CD4-positive, alpha-beta T cell treated with Interleukin-12 subunit alpha and Interleukin-12 subunit beta, for 1 hour (primary cell): ENCODE measurements at regions not wholly inside any gene's neighbourhood (a gene's known extent, or its start where the extent isn't known, plus 50 kb on each side); places are given as distances from the start of the nearest gene placed in this dataset.
"Not testable (repeated sequence)": the region's sequence is repeated elsewhere in the genome, so short reads cannot be mapped to it uniquely, and the experiment has no call there.

Source experiments
- DNase-seq: peaks from one replicate; pipeline ENCODE4 v3.0.0-alpha.2; 2020

- DNase-seq: no peak
Measured at GRCh38 chr4:138656990-138657389, 358.6 kb upstream of the NOCT start.

GRCh38 chr4:138655985-138656384 is 359.6 kb upstream of the NOCT start:
- no peak for DNase-seq

- DNase-seq: no peak
Measured at GRCh38 chr4:138655286-138655685, 360.3 kb upstream of the NOCT start.

GRCh38 chr4:138650929-138651448 is 364.6 kb upstream of the NOCT start:
- DNase-seq: no peak

- no peak for DNase-seq
Measured at GRCh38 chr4:138650495-138650894, 365.1 kb upstream of the NOCT start.

- DNase-seq: no peak
Measured at GRCh38 chr4:138647433-138647832, 368.1 kb upstream of the NOCT start.

- no peak for DNase-seq
Measured at GRCh38 chr4:138646383-138646782, 369.2 kb upstream of the NOCT start.

GRCh38 chr4:138645289-138645688 is 370.3 kb upstream of the NOCT start:
- no peak for DNase-seq

- no peak for DNase-seq
Measured at GRCh38 chr4:138644322-138644721, 371.3 kb upstream of the NOCT start.

GRCh38 chr4:138643827-138644226 is 371.8 kb upstream of the NOCT start:
- DNase-seq: no peak

GRCh38 chr4:138639018-138639741 is 376.4 kb upstream of the NOCT start:
- DNase-seq: no peak

- no peak for DNase-seq
Measured at GRCh38 chr4:138636781-138637180, 378.8 kb upstream of the NOCT start.

- no peak for DNase-seq
Measured at GRCh38 chr4:138634915-138635314, 380.7 kb upstream of the NOCT start.

GRCh38 chr4:138633580-138633904 is 382.0 kb upstream of the NOCT start:
- no peak for DNase-seq

GRCh38 chr4:138632856-138633579 is 382.6 kb upstream of the NOCT start:
- no peak for DNase-seq

GRCh38 chr4:138630666-138631065 is 384.9 kb upstream of the NOCT start:
- DNase-seq: no peak

GRCh38 chr4:138629669-138630068 is 385.9 kb upstream of the NOCT start:
- DNase-seq: no peak

GRCh38 chr4:138627096-138627495 is 384.9 kb upstream of the SLC7A11 start:
- DNase-seq: no peak

- not testable (repeated sequence) for DNase-seq
Measured at GRCh38 chr4:138622362-138622761, 380.2 kb upstream of the SLC7A11 start.

- DNase-seq: no peak
Measured at GRCh38 chr4:138616775-138617174, 374.6 kb upstream of the SLC7A11 start.

GRCh38 chr4:138614398-138615142 is 372.4 kb upstream of the SLC7A11 start:
- DNase-seq: no peak

- DNase-seq: no peak
Measured at GRCh38 chr4:138612428-138612827, 370.3 kb upstream of the SLC7A11 start.

GRCh38 chr4:138611721-138612120 is 369.6 kb upstream of the SLC7A11 start:
- DNase-seq: no peak

- DNase-seq: no peak
Measured at GRCh38 chr4:138611017-138611416, 368.9 kb upstream of the SLC7A11 start.
